GM23338 (cell line): ENCODE measurements at regions not wholly inside any gene's neighbourhood (a gene's known extent, or its start where the extent isn't known, plus 50 kb on each side); places are given as distances from the start of the nearest gene placed in this dataset.
A peak's percentile ranks its signal among the peaks of the same experiment; 100 is the strongest.

Experiments
- ATAC-seq: fragments of 200-7000 bp; cut with Tn5 transposase; 3 replicates; pipeline ENCODE4 v1.9.1; 2020
- DNase-seq: peaks from one replicate; pipeline ENCODE4 v3.0.0-alpha.2; 2015; ENCODE audit warnings: low spot score
- H2AFZ ChIP-seq: fragments of 200-600 bp; sonication (generic); 2 replicates; pipeline ENCODE4 v1.8.0; 2016; ENCODE audit warnings: antibody characterized with exemption, mild to moderate bottlenecking, moderate library complexity
- H3F3A ChIP-seq: fragments of 200-600 bp; sonication (generic); replicated peaks from 2 replicates; pipeline ENCODE4 v1.8.0; 2017; ENCODE audit warnings: antibody characterized with exemption, mixed run types, low read depth
- H3K27ac ChIP-seq: fragments of 200-600 bp; sonication (generic); 2 replicates; pipeline ENCODE4 v1.6.1; 2016; ENCODE audit warnings: low read depth
- H3K27me3 ChIP-seq: fragments of 200-600 bp; sonication (generic); 2 replicates; pipeline ENCODE4 v1.8.0; 2016; ENCODE audit warnings: mild to moderate bottlenecking, mixed run types, moderate library complexity; ENCODE audit not compliant: insufficient read depth
- H3K36me3 ChIP-seq: fragments of 200-600 bp; sonication (generic); 2 replicates; pipeline ENCODE4 v1.8.0; 2016; ENCODE audit warnings: mild to moderate bottlenecking; ENCODE audit not compliant: insufficient read depth
- H3K4me1 ChIP-seq: fragments of 200-600 bp; sonication (generic); 2 replicates; pipeline ENCODE4 v1.8.0; 2016; ENCODE audit warnings: mild to moderate bottlenecking, moderate library complexity; ENCODE audit not compliant: insufficient read depth
- H3K4me2 ChIP-seq: fragments of 200-600 bp; sonication (generic); 2 replicates; pipeline ENCODE4 v1.7.1; 2017; ENCODE audit warnings: mixed run types
- H3K4me3 ChIP-seq: fragments of 200-600 bp; sonication (generic); 2 replicates; pipeline ENCODE4 v1.6.1; 2016; ENCODE audit warnings: mixed run types
- H3K79me2 ChIP-seq: fragments of 200-600 bp; sonication (generic); replicated peaks from 2 replicates; pipeline ENCODE4 v1.8.0; 2017; ENCODE audit warnings: mild to moderate bottlenecking; ENCODE audit not compliant: insufficient read depth
- H3K9me2 ChIP-seq: fragments of 200-600 bp; sonication (generic); 2 replicates; pipeline ENCODE4 v1.8.0; 2017; ENCODE audit not compliant: insufficient read depth
- H4K20me1 ChIP-seq: fragments of 200-600 bp; sonication (generic); replicated peaks from 2 replicates; pipeline ENCODE4 v1.8.0; 2017; ENCODE audit warnings: mild to moderate bottlenecking; ENCODE audit not compliant: insufficient read depth
- H3K27ac Mint-ChIP-seq: 2 replicates; pipeline ENCODE4 v1.8.0; 2020; ENCODE audit warnings: inconsistent platforms, mild to moderate bottlenecking, moderate library complexity, mixed read lengths
- H3K27me3 Mint-ChIP-seq: 3 replicates; pipeline ENCODE4 v1.8.0; 2022; ENCODE audit warnings: low read depth, mild to moderate bottlenecking, moderate library complexity, mixed read lengths, inconsistent platforms; ENCODE audit not compliant: insufficient read depth, poor library complexity
- H3K36me3 Mint-ChIP-seq: 3 replicates; pipeline ENCODE4 v1.8.0; 2021; ENCODE audit warnings: low read depth, mild to moderate bottlenecking, inconsistent platforms, moderate library complexity, mixed read lengths
- H3K4me1 Mint-ChIP-seq: 3 replicates; pipeline ENCODE4 v1.8.0; 2020; ENCODE audit warnings: mild to moderate bottlenecking, inconsistent platforms, mixed read lengths
- H3K4me3 Mint-ChIP-seq: 3 replicates; pipeline ENCODE4 v1.8.0; 2021; ENCODE audit warnings: moderate library complexity, mild to moderate bottlenecking, inconsistent platforms, mixed read lengths
- H3K9me3 Mint-ChIP-seq: 3 replicates; pipeline ENCODE4 v1.8.0; 2020; ENCODE audit warnings: moderate library complexity, mild to moderate bottlenecking, inconsistent platforms, mixed read lengths
- EZH2phosphoT487 ChIP-seq: fragments of 200-600 bp; sonication (generic); IDR thresholded peaks from one replicate; pipeline ENCODE4 v1.8.1; 2018; ENCODE audit warnings: antibody characterized with exemption; ENCODE audit not compliant: unreplicated experiment
- NANOG ChIP-seq: IDR thresholded peaks from 2 replicates; pipeline ENCODE4 v1.6.1; 2016; ENCODE audit warnings: antibody characterized with exemption, borderline replicate concordance
- STAT1 ChIP-seq: IDR thresholded peaks from one replicate; pipeline ENCODE4 v1.6.1; 2016; ENCODE audit warnings: antibody characterized with exemption; ENCODE audit not compliant: unreplicated experiment
- ZNF114 ChIP-seq: fragments of 250-450 bp; sonication (Bioruptor Pico); IDR thresholded peaks from 2 replicates; pipeline ENCODE4 v1.5.0; 2020; ENCODE audit warnings: mild to moderate bottlenecking, moderate library complexity
- TF ChIP-seq, protein P1 (sequence below), 2 experiments: fragments of 200-600 bp in 1 of 2; sonication (generic) in 1 of 2; conservative IDR thresholded peaks; 2 replicates each; pipeline versions ENCODE4 v1.5.1 to v1.6.1; 2016 to 2017; ENCODE audit warnings: antibody characterized with exemption in 2 of 2, low read depth in 2 of 2, mild to moderate bottlenecking in 2 of 2, moderate library complexity in 1 of 2
- TF ChIP-seq, protein P2 (sequence below): IDR thresholded peaks from 2 replicates; pipeline ENCODE4 v1.6.1; 2016; ENCODE audit warnings: antibody characterized with exemption
- TF ChIP-seq, protein P3 (sequence below): IDR thresholded peaks from one replicate; pipeline ENCODE4 v1.6.1; 2018; ENCODE audit warnings: antibody characterized with exemption; ENCODE audit not compliant: unreplicated experiment

DNA sequence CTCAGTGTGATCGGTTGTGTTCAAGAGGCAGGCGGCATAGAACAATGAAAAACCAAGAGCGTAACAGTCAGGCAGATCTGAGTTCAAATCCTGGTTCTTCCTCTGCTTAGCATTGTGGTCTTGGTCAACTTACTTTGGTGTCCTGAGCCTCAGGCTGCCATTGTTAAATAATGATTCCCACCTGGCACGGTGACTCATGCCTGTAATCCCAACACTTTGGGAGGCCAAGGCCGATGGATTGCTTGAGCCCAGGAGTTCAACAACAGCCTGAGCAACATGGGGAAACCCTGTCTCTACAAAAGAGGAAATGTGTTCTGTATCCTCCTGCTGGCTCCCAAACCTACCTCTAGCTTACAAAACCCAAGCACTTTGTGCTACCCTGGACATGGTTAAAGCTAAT lies 129.0 kb upstream of the STX18 start:
- TF ChIP-seq, protein P1, sequence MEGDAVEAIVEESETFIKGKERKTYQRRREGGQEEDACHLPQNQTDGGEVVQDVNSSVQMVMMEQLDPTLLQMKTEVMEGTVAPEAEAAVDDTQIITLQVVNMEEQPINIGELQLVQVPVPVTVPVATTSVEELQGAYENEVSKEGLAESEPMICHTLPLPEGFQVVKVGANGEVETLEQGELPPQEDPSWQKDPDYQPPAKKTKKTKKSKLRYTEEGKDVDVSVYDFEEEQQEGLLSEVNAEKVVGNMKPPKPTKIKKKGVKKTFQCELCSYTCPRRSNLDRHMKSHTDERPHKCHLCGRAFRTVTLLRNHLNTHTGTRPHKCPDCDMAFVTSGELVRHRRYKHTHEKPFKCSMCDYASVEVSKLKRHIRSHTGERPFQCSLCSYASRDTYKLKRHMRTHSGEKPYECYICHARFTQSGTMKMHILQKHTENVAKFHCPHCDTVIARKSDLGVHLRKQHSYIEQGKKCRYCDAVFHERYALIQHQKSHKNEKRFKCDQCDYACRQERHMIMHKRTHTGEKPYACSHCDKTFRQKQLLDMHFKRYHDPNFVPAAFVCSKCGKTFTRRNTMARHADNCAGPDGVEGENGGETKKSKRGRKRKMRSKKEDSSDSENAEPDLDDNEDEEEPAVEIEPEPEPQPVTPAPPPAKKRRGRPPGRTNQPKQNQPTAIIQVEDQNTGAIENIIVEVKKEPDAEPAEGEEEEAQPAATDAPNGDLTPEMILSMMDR (conservative IDR thresholded peaks at IDR 0.05; ENCODE audit: low read depth in 2 of 2) = no peak
- TF ChIP-seq, protein P2, sequence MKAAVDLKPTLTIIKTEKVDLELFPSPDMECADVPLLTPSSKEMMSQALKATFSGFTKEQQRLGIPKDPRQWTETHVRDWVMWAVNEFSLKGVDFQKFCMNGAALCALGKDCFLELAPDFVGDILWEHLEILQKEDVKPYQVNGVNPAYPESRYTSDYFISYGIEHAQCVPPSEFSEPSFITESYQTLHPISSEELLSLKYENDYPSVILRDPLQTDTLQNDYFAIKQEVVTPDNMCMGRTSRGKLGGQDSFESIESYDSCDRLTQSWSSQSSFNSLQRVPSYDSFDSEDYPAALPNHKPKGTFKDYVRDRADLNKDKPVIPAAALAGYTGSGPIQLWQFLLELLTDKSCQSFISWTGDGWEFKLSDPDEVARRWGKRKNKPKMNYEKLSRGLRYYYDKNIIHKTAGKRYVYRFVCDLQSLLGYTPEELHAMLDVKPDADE = no peak
- TF ChIP-seq ZNF114 (CRISPR knock-in tag) (no peak), EZH2phosphoT487 (no peak)
- H3K27me3 Mint-ChIP-seq = peaks cover 18% of the 10 kb centered on the region
- no peaks in the 10 kb centered on the region for H3K9me2 ChIP-seq
- H3K9me3 Mint-ChIP-seq = no peaks in the 10 kb centered on the region; the same call in 2 of the 3 replicates
- no peaks in the 10 kb centered on the region for H3K27me3 ChIP-seq
- no peak overlapping the region for H3K4me3 Mint-ChIP-seq
- no peaks in the 10 kb centered on the region; the same call in 1 of the 2 replicates for H4K20me1 ChIP-seq
- H3K27ac Mint-ChIP-seq = no peak overlapping the region
- H3K79me2 ChIP-seq = no peaks in the 10 kb centered on the region
- no peak overlapping the region for H3K27ac ChIP-seq
- H3K36me3 Mint-ChIP-seq = no peaks in the 10 kb centered on the region; the same call in 2 of the 3 replicates
- no peak overlapping the region for H2AFZ ChIP-seq
- H3K4me2 ChIP-seq = no peak overlapping the region
- ATAC-seq (no peak), DNase-seq (no peak)
- peaks cover 56% of the 10 kb centered on the region for H3K4me1 Mint-ChIP-seq
- peaks cover 10% of the 10 kb centered on the region for H3F3A ChIP-seq
- H3K4me1 ChIP-seq = peaks cover 32% of the 10 kb centered on the region
- H3K4me3 ChIP-seq = no peak overlapping the region
- no peaks in the 10 kb centered on the region for H3K36me3 ChIP-seq

DNA sequence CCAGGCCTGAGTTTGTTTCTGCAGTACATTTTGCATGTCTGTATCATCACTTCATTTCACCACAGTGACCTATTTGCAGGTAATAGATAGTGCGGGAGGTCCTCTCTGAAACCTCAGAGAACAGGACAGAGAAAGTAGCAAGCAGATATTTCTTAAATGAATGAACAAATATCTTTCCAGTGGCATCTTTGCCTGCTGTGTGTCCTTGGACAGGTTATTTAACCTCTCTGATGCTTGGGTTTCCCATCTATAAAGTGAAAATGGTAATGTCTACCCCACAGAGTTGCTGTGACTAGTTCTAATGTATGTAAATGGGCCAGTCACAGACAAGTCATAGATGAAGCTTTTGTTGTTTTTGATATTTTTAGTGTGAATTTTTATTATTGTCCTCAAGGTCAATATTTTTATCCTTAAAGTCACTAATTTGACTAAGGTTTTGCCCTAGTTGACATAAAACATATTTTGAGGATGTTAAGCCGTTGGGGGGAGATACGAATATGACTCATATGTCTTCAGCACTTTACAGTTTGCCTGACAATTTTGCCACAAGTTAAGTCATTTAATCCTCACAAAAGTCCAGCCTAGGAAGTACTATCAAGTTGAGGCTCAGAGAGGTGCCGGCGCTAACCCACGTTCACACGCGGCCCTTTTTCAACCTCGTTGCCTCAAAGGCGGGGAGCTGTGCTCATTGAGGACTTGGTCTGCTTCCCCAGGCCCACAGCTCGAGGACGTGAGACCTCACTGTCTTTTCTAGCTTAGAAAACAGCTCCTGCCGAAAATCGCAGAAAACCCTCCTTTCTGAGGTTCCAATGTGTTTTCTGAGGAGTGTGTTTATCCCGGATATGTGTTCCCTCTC lies 126.7 kb upstream of the STX18 start:
- no peak; the same call in 2 of the 3 replicates for ATAC-seq
- no peaks in the 10 kb centered on the region; the same call in 2 of the 3 replicates for H3K36me3 Mint-ChIP-seq
- H3K9me2 ChIP-seq = no peaks in the 10 kb centered on the region
- peaks cover 10% of the 10 kb centered on the region for H3F3A ChIP-seq
- peak overlapping the region; percentile 98 for H3K27ac ChIP-seq
- peaks cover 19% of the 10 kb centered on the region for H3K27me3 Mint-ChIP-seq
- no peaks in the 10 kb centered on the region; the same call in 2 of the 3 replicates for H3K9me3 Mint-ChIP-seq
- TF ChIP-seq STAT1 = no peak
- TF ChIP-seq NANOG = no peak
- TF ChIP-seq EZH2phosphoT487 = no peak
- TF ChIP-seq, protein P3, sequence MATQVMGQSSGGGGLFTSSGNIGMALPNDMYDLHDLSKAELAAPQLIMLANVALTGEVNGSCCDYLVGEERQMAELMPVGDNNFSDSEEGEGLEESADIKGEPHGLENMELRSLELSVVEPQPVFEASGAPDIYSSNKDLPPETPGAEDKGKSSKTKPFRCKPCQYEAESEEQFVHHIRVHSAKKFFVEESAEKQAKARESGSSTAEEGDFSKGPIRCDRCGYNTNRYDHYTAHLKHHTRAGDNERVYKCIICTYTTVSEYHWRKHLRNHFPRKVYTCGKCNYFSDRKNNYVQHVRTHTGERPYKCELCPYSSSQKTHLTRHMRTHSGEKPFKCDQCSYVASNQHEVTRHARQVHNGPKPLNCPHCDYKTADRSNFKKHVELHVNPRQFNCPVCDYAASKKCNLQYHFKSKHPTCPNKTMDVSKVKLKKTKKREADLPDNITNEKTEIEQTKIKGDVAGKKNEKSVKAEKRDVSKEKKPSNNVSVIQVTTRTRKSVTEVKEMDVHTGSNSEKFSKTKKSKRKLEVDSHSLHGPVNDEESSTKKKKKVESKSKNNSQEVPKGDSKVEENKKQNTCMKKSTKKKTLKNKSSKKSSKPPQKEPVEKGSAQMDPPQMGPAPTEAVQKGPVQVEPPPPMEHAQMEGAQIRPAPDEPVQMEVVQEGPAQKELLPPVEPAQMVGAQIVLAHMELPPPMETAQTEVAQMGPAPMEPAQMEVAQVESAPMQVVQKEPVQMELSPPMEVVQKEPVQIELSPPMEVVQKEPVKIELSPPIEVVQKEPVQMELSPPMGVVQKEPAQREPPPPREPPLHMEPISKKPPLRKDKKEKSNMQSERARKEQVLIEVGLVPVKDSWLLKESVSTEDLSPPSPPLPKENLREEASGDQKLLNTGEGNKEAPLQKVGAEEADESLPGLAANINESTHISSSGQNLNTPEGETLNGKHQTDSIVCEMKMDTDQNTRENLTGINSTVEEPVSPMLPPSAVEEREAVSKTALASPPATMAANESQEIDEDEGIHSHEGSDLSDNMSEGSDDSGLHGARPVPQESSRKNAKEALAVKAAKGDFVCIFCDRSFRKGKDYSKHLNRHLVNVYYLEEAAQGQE = no peak
- H3K36me3 ChIP-seq = no peaks in the 10 kb centered on the region
- no peaks in the 10 kb centered on the region for H3K79me2 ChIP-seq
- DNase-seq = no peak
- peak overlapping the region; percentile 98 for H3K27ac Mint-ChIP-seq
- peak overlapping the region; percentile 68 for H3K4me3 Mint-ChIP-seq
- H3K4me2 ChIP-seq = peak overlapping the region; percentile 39
- H3K27me3 ChIP-seq = no peaks in the 10 kb centered on the region
- peaks cover 59% of the 10 kb centered on the region for H3K4me1 Mint-ChIP-seq
- H2AFZ ChIP-seq = no peak overlapping the region
- peak overlapping the region; percentile 34 for H3K4me3 ChIP-seq
- peaks cover 38% of the 10 kb centered on the region for H3K4me1 ChIP-seq
- H4K20me1 ChIP-seq = no peaks in the 10 kb centered on the region
